HG03378 (cell line): ENCODE measurements at regions not wholly inside any gene's neighbourhood (a gene's known extent, or its start where the extent isn't known, plus 50 kb on each side); places are given as distances from the start of the nearest gene placed in this dataset.
"Not testable (repeated sequence)": the region's sequence is repeated elsewhere in the genome, so short reads cannot be mapped to it uniquely, and the experiment has no call there.

Experiments
- ATAC-seq: cut with Tn5 transposase; IDR thresholded peaks from one replicate; pipeline ENCODE4 v1.9.1; 2021; ENCODE audit warnings: mild to moderate bottlenecking, moderate library complexity; ENCODE audit not compliant: unreplicated experiment

GRCh38 chr7:20519645-20520044, 95.8 kb upstream of the ABCB5 start:
- ATAC-seq = no peak

DNA sequence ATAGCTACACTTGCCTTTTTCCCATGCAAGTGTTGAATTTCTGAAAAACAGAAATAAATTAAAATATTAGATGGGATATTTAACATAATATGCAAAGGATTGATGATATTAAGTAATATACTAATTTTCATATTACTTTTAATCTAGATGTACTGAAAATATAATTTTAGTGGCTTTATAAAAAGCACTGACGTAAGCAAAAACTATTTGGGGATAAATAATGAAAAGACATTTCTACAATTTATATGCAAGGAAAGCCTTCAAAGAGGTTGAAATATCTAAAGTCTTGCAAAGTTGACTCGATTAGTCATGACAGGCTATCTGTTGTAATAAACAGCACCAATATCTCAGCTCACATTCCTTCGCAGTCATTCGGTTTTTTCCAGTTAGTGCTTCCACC, 94.9 kb upstream of the ABCB5 start:
- no peak for ATAC-seq

DNA sequence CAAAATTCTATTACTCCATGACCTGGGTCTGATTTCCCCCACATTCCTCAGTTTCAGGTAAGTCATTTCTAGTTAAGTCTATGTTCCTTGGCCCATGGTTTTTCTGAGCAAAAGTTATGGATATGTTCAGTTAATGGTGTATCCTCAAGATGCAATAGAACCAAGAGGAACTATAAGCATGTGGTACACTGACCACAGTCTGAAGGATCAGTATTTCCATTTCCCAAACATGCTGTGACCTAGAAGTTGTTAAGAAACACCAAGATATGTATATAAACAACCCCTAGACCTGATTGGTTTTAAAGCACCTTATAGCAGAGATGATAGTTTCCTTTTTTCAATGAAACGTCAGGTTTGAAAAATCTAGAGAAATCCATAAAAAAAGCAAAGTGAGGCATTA, 94.2 kb upstream of the ABCB5 start:
- no peak for ATAC-seq

GRCh38 chr7:20529260-20529659, 86.2 kb upstream of the ABCB5 start:
- no peak for ATAC-seq

- no peak for ATAC-seq
Observed at GRCh38 chr7:20532890-20533289, 82.6 kb upstream of the ABCB5 start.

- ATAC-seq = no peak
Observed at GRCh38 chr7:20534543-20534942, 80.9 kb upstream of the ABCB5 start.

- no peak for ATAC-seq
Observed at GRCh38 chr7:20535541-20535940, 79.9 kb upstream of the ABCB5 start.

GRCh38 chr7:20539201-20539600, 76.3 kb upstream of the ABCB5 start:
- no peak for ATAC-seq

DNA sequence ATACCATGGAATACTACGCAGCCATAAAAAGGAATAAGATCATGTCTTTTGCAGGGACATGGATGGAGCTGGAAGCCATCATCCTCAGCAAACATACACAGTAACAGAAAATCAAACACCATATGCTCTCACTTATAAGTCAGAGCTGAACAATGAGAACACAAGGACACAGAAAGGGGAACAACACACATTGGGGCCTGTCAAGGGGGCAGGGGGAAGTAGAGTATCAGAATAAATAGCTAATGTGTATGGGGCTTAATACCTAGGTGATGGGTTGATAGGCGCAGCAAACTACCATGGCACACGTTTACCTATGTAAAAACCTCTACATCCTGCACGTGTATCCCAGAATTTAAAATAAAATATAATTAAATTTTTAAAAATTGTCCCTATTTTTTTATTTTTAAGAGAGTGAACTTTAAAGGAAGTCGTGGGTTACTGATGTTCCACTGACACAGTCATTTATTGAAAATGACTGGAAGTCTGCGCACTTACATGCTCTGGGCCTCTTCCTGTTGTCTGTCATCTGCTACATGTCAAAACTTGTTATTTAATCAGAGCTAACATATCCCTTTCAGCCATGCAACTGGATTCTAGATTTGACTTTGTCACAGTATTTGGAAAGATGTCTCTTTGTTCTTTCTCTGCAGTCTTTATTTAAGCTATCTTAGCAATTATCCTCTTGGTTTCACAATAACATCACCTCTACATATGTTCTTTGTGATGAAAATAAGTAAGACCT, 73.7 kb upstream of the ABCB5 start:
- ATAC-seq = peak; percentile 95

- ATAC-seq = no peak
Observed at GRCh38 chr7:20542594-20542993, 72.9 kb upstream of the ABCB5 start.

DNA sequence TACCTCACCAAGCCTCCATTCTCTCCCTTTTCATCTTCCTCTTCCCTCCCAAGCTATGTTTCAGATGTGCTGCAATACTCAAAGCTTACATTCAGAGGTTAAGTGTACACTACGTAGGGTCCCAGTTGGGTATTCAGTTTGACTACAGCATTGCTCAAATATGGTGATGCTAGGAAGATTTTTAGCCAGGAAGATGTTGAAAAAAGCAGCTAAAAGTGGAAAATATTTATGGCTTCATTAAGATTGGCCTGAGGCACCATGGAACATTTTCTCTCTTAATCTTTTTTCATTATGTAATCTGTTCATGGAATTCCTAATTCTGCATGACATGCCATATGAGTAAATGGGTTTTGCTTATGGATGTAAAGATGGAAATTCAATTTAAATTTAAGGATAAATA, 72.0 kb upstream of the ABCB5 start:
- no peak for ATAC-seq

DNA sequence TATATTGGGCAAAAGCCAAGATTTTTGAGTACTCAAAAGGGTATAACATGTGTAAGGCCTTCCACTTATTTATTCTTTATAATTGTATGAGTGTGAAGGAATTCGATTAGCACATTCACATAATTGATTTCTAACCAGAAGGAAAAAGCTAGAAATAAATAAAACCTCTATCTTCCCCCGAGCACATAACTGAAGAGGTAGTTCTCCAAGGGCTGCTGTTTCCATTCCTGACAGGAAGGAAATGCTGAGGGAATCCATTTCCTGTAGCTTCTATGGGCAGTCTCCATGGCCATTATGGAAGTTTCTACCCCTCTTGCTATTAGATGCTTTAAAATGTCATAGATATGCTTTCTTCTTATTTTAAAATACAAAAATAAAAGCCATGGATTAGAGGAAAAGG, 70.5 kb upstream of the ABCB5 start:
- no peak for ATAC-seq

- ATAC-seq = not testable (repeated sequence)
Observed at GRCh38 chr7:20546958-20547357, 68.5 kb upstream of the ABCB5 start.

DNA sequence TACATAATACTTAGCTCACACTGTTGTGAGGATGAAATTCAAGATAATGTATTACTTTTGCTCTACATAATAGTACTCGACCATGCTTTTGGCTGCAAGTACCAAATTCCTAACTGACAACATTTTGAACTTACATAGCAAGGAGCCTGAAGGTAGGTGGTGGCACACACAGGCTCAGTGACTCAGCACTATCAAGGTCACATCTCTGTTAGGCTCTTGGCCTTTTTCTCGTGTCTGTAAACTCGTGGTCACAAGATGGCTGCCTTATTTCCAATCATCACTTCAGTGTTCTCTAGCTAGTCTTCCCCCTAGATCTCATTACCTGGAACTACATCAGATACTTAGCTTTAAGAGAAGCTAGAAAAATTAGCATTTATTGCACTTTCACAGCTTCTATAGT, 61.4 kb upstream of the ABCB5 start:
- no peak for ATAC-seq

DNA sequence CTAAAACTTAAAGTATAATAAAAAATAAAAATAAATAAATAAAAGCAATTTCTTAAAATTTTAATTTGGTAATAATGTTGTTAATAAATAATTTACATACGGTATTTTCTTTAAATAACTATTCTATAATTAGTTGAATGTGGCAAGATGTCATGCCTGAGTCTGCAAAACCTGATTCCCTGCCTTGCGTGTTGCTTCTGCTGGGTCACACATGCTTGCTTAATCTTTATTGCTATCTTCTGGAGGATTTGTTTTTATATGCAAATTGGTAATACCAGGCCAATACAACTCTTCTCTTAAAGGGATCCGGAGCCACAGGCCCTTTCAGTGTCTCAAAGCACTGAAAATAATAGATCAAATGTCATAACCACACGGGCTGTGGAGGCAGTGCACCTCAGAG, 59.4 kb upstream of the ABCB5 start:
- no peak for ATAC-seq

DNA sequence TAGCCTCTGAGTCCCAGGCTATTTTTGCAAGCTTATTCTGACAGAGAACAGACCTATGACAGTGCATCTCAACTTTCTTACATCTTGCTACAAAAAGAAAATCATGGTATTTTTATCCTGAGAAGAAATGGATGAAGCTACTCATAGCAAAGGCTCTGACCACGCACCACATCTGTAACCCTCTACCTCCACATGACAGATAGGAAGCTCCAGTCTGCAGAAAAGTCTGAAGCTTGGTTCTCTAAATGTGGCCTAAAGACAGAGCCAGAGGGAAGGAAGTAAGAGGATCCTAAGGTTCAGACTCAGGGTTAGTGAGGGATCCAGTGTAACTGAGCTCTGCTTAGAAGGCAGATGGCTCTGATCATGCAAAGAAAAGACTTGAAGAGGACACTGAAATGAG, 58.4 kb upstream of the ABCB5 start:
- ATAC-seq = no peak

DNA sequence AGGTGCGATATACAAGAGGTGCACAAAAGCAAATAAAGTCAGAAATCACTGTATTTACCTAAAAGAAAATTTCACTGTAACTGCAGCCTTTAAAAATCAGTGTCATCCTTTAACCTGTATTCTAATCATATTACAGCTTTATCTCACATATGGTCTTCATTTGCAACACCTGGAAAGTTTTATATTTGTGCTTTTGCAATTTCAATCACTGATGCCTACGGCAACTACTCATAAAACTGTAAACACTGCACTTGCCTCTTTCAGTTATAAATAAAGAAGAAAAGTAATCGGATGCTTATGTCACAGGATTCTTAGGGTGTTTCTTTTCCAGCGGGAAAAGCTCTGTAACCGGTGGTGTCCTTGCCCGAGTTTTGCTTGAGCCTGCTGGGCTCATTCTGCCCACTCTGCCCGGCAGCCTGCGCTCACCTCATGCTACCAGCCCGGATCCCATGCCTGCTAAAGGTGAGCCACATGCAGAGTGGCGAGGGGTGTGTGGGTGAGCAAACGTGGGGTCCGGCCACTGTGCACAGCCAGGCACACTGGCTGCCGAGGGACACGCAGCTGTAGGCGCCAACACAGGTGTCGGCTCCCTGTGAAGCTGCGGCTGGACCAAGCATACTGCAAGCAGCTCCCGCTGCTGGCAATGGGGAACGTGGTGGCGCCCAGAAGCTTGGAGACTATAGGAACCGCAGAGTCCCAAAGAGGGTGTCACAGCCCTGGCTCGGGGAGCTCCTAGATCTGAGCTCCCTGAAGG, 56.3 kb upstream of the ABCB5 start:
- ATAC-seq = no peak

GRCh38 chr7:20559883-20560282, 55.6 kb upstream of the ABCB5 start:
- no peak for ATAC-seq

GRCh38 chr7:20560325-20561180, 54.9 kb upstream of the ABCB5 start:
- no peak for ATAC-seq

DNA sequence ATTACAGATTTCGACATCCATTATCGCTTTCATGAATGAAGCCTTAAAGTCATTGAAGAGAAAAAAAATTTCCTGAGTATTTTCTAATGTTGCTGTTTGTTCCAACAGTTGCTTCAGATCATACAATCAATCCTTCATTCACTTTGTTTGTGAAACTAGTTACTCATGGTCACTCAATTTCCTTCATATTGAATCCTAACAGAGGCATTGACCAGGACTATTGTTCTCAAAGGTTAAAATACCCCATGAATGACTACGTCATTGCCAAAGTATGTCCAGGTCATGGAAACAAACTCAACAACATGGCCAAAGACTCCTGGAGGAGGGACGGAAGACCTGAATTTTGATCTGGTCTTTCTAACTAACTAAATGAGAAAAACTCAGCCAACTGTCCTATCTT, 54.0 kb upstream of the ABCB5 start:
- ATAC-seq = no peak

DNA sequence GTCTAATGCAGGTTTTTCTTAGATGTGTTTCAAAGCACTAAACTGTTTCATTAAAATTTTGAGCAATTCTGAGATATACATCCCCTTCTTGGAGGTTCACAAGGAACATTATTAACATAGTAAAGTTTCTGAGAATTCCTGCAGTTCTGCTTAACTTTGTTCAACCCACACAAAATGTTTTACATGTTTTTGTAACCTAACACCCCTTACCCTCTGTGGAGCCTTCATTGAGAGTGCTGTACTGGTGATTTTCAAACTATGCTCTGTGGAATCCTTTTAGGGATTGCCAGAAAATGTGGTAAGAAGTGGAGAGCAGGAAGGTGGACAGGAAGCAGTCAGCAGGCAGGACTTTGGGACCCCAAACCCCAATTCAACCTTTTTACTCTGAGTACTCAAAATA, 53.6 kb upstream of the ABCB5 start:
- no peak for ATAC-seq

DNA sequence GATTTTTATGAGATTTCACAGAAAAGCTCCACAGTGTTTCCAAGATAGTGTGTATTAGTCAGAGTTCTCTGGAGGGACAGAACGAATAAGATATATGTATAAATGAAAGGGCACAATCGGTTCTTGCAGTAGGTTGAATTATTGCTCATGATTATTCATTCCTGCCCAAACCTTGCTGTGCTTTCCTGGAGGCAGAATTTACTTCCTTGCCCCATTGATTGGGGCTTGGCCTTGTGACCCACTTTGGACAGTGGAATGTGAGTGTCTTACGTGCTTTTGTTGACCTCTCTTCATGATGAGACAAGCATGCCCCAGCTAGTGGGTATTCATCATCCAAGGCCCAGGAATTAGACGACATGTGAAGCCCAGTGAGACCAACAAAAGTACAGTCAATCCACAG, 53.0 kb upstream of the ABCB5 start:
- no peak for ATAC-seq
